Sigmoid colon (tissue), 4 donors: ENCODE measurements at regions not wholly inside any gene's neighbourhood (a gene's known extent, or its start where the extent isn't known, plus 50 kb on each side); places are given as distances from the start of the nearest gene placed in this dataset.

Experiments used
- CTCF ChIP-seq, 4 experiments: fragments of 450-650 bp in 3 of 4; fragments of 200-600 bp in 1 of 4; IDR thresholded peaks; one replicate each; pipeline ENCODE4 v1.5.1; 2016 to 2019; ENCODE audit warnings: antibody characterized with exemption in 4 of 4, mild to moderate bottlenecking in 3 of 4, moderate library complexity in 2 of 4
- EP300 ChIP-seq, 4 donors: sonication (generic); formaldehyde crosslinking; IDR thresholded peaks; one replicate each; pipeline ENCODE4 v1.6.1; 2017; ENCODE audit warnings: antibody characterized with exemption in 4 of 4
- POLR2AphosphoS5 ChIP-seq, 4 donors: sonication (generic); formaldehyde crosslinking; IDR thresholded peaks; one replicate each; pipeline ENCODE4 v1.6.1; 2017; ENCODE audit warnings: antibody characterized with exemption in 4 of 4

- TF ChIP-seq POLR2AphosphoS5 (IDR thresholded peaks at IDR 0.05) (no peak), CTCF (IDR thresholded peaks at IDR 0.05) (no peak), EP300 (IDR thresholded peaks at IDR 0.05) (no peak)
Observed at GRCh38 chr2:74067221-74067747, 80.4 kb downstream of the BOLA3 start.
